Loucy (cell line): ENCODE measurements at regions not wholly inside any gene's neighbourhood (a gene's known extent, or its start where the extent isn't known, plus 50 kb on each side); places are given as distances from the start of the nearest gene placed in this dataset.
"Not testable (repeated sequence)": the region's sequence is repeated elsewhere in the genome, so short reads cannot be mapped to it uniquely, and the experiment has no call there.

ENCODE experiments used
- H2AFZ ChIP-seq: fragments of 200-600 bp; sonication (generic); 2 replicates; pipeline ENCODE4 v1.6.0; 2016; ENCODE audit warnings: antibody characterized with exemption, mild to moderate bottlenecking, low read length, moderate library complexity
- H3F3A ChIP-seq: fragments of 200-600 bp; 2 replicates; pipeline ENCODE4 v1.6.0; 2016; ENCODE audit warnings: antibody characterized with exemption, low read depth, mild to moderate bottlenecking
- H3K27me3 ChIP-seq: fragments of 200-600 bp; sonication (generic); 2 replicates; pipeline ENCODE4 v1.6.1; 2014; ENCODE audit warnings: low read length, mild to moderate bottlenecking; ENCODE audit not compliant: insufficient read depth, poor library complexity, severe bottlenecking
- H3K36me3 ChIP-seq: fragments of 200-600 bp; sonication (generic); 2 replicates; pipeline ENCODE4 v1.6.1; 2016; ENCODE audit warnings: low read length; ENCODE audit not compliant: insufficient read depth
- H3K4me1 ChIP-seq: fragments of 200-600 bp; sonication (generic); 2 replicates; pipeline ENCODE4 v1.5.1; 2014; ENCODE audit warnings: low read length, mild to moderate bottlenecking; ENCODE audit not compliant: insufficient read depth, poor library complexity, severe bottlenecking
- H3K4me2 ChIP-seq: fragments of 200-600 bp; sonication (generic); 2 replicates; pipeline ENCODE4 v1.6.0; 2014; ENCODE audit warnings: antibody characterized with exemption, low read length, low read depth, mild to moderate bottlenecking; ENCODE audit not compliant: poor library complexity, severe bottlenecking
- H3K4me3 ChIP-seq: fragments of 200-600 bp; sonication (generic); 2 replicates; pipeline ENCODE4 v1.5.1; 2014; ENCODE audit warnings: low read length, mild to moderate bottlenecking, mixed read lengths; ENCODE audit not compliant: poor library complexity, severe bottlenecking
- H3K79me2 ChIP-seq: fragments of 200-600 bp; sonication (generic); 2 replicates; pipeline ENCODE4 v1.6.1; 2014; ENCODE audit warnings: low read length; ENCODE audit not compliant: insufficient read depth
- H3K9ac ChIP-seq: fragments of 200-600 bp; sonication (generic); 2 replicates; pipeline ENCODE4 v1.6.0; 2014; ENCODE audit warnings: mild to moderate bottlenecking, low read depth, low read length, moderate library complexity; ENCODE audit not compliant: poor library complexity, severe bottlenecking
- H3K9me2 ChIP-seq: fragments of 200-600 bp; sonication (generic); replicated peaks from 2 replicates; pipeline ENCODE4 v1.6.1; 2016; ENCODE audit warnings: low read depth, low read length, mixed read lengths
- H3K9me3 ChIP-seq: fragments of 200-600 bp; sonication (generic); 2 replicates; pipeline ENCODE4 v1.6.1; 2014; ENCODE audit warnings: mild to moderate bottlenecking, antibody characterized with exemption, low read length, low read depth; ENCODE audit not compliant: insufficient read depth
- H4K20me1 ChIP-seq: fragments of 200-600 bp; sonication (generic); 2 replicates; pipeline ENCODE4 v1.6.0; 2014; ENCODE audit warnings: antibody characterized with exemption, low read length, mild to moderate bottlenecking; ENCODE audit not compliant: insufficient read depth, poor library complexity, severe bottlenecking
- EZH2phosphoT487 ChIP-seq: fragments of 200-600 bp; IDR thresholded peaks from 2 replicates; pipeline ENCODE4 v1.6.1; 2018; ENCODE audit warnings: antibody characterized with exemption, mild to moderate bottlenecking, moderate library complexity, borderline replicate concordance
- TF ChIP-seq, protein P1 (sequence below): fragments of 200-600 bp; sonication (generic); conservative IDR thresholded peaks from 2 replicates; pipeline ENCODE4 v1.5.1; 2014; ENCODE audit warnings: mild to moderate bottlenecking, antibody characterized with exemption, low read length

DNA sequence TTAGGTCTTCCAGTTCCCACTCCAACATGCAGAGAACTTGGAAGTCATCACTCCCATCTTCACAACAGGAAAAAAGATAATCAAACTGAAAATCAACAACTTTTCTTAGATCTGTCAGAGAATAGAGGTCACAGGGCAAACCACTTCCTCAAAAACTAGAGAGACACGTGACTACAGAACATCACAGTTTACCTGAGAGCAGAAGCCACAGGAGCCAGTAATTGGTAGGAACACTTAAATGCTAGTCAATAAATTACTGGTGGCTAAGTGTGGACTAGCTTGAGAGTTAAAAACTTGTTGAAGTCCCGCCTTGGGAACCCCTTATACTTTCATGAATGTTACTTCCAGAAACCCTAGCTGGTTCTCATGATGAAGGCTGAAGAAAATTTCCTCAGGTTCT is 81.1 kb downstream of the THSD1 start:
- H3F3A ChIP-seq, H3K27me3 ChIP-seq, H2AFZ ChIP-seq: not testable (repeated sequence)

DNA sequence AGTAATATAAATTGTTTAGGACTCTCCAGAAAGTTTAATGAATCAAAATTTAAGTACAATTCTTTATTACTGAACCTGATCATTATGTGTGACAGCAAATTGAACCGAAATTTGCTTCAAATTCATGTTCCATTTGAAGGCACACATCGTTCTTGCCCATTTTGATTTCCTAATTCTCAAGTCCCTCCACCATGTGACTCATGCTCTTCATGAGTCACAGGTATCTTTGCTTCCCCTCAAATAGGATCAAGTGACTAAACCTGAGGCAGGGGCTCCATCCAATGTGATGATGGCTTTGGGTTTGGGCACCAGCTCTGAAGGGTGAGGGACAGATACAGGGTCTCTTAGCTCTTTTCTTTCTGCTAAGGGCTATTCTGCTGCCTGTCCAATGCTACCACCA is 86.1 kb downstream of the THSD1 start:
- Histone ChIP-seq H2AFZ (no peak overlapping the region), H3K27me3 (no peaks in the 10 kb centered on the region), H3K4me1 (no peaks in the 10 kb centered on the region), H3K9ac (no peak overlapping the region), H3K4me3 (no peak overlapping the region), H4K20me1 (no peaks in the 10 kb centered on the region), H3F3A (no peaks in the 10 kb centered on the region), H3K79me2 (no peaks in the 10 kb centered on the region), H3K36me3 (no peaks in the 10 kb centered on the region), H3K9me2 (no peaks in the 10 kb centered on the region), H3K4me2 (no peak overlapping the region), H3K9me3 (no peaks in the 10 kb centered on the region)
- TF ChIP-seq, protein P1, sequence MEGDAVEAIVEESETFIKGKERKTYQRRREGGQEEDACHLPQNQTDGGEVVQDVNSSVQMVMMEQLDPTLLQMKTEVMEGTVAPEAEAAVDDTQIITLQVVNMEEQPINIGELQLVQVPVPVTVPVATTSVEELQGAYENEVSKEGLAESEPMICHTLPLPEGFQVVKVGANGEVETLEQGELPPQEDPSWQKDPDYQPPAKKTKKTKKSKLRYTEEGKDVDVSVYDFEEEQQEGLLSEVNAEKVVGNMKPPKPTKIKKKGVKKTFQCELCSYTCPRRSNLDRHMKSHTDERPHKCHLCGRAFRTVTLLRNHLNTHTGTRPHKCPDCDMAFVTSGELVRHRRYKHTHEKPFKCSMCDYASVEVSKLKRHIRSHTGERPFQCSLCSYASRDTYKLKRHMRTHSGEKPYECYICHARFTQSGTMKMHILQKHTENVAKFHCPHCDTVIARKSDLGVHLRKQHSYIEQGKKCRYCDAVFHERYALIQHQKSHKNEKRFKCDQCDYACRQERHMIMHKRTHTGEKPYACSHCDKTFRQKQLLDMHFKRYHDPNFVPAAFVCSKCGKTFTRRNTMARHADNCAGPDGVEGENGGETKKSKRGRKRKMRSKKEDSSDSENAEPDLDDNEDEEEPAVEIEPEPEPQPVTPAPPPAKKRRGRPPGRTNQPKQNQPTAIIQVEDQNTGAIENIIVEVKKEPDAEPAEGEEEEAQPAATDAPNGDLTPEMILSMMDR = no peak
- no peak for TF ChIP-seq EZH2phosphoT487

More for the DNA sequence above, 81.1 kb downstream of the THSD1 start:
- H4K20me1 ChIP-seq, H3K79me2 ChIP-seq, H3K9ac ChIP-seq, H3K9me2 ChIP-seq, H3K4me1 ChIP-seq, H3K4me2 ChIP-seq, H3K4me3 ChIP-seq, H3K36me3 ChIP-seq, H3K9me3 ChIP-seq: not testable (repeated sequence)

DNA sequence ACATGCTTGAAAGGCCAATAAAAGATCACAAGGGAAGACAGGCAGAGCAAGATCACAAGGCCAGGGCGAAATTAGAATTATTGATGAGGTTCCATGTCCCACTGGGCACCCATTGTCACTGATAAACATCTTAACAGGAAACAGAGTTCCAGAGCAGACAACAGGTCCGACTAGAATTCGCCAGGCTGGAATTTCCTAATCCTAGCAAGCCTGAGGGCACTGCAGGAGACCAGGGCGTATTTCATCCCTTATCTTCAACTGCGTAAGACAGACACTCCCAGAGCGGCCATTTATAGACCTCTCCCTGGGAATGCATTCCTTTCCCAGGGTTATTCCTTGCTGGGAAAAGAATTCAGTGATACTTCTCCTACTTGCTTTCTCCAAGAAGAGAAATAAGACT is 96.1 kb downstream of the THSD1 start:
- H3K9me2 ChIP-seq, H3K4me2 ChIP-seq, H3K4me1 ChIP-seq, H3K9ac ChIP-seq, H4K20me1 ChIP-seq, H3K27me3 ChIP-seq, H2AFZ ChIP-seq, H3K79me2 ChIP-seq, H3K36me3 ChIP-seq, H3K4me3 ChIP-seq, H3K9me3 ChIP-seq, H3F3A ChIP-seq: not testable (repeated sequence)

DNA sequence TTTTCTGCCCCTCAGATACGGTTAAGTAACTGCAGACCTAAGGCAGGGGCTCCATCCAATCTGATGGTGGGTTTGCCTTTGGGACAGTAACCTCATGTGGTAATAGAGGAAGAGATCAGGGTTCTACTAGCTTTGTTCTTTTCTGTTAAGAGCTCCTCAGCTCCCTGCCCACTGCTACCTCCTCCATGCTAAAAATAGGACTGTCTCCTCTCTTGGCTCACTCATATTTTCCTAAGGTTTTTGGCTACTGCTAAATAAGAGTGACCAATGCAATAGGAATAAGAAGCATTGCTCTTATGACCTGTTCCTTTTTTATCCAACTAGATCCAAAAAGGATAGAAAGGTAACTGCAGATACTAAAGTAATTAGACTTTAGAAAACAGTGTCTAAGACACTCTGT is 99.6 kb downstream of the THSD1 start:
- H3F3A ChIP-seq, H3K27me3 ChIP-seq, H3K9me3 ChIP-seq, H3K4me2 ChIP-seq, H3K4me1 ChIP-seq, H3K79me2 ChIP-seq, H3K4me3 ChIP-seq, H2AFZ ChIP-seq, H3K9ac ChIP-seq, H3K9me2 ChIP-seq, H3K36me3 ChIP-seq, H4K20me1 ChIP-seq: not testable (repeated sequence)

DNA sequence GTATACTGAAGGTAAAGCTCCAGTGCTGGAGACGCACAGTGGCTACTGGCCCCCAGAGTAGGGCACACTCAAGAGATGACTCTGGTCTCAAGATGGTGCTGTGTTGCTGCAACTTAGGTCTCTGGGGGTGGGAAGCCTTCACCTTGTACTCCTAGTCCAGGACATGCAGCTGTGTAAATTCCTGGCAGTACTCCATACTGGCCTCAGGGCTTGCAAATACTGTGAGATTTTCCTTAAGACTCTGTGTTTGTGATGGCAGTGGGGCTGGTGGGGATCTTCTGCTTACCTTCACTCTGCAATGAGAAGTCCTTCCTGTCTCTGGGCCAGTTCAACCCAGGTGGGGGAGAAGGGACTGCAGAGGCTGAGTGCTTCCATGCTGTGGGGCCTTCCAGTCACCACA is 102.9 kb downstream of the THSD1 start:
- H3K79me2 ChIP-seq, H3K36me3 ChIP-seq, H3K9me3 ChIP-seq, H3K4me2 ChIP-seq, H3K4me3 ChIP-seq, H2AFZ ChIP-seq, H3K9me2 ChIP-seq, H3K9ac ChIP-seq, H3K4me1 ChIP-seq, H3F3A ChIP-seq, H3K27me3 ChIP-seq, H4K20me1 ChIP-seq: not testable (repeated sequence)

DNA sequence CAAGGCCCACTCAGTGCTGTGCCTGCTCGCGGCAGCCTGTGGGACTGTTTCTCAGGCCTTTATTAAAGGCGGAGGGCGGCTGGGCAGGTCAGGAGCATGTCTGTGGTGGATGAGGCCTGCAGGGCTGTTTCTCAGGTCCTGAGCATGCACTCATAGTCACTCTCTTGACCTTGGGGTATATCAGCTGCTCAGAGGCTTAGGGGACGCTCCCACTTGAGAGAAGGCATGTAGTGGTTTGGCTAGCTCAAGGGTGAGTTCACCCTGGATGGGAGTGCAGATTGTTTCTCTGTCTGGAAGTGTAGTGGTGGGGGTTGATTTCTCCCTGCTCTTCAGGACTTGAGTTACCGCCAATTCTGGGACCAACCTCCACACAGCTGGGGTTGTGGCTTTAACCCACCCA is 103.3 kb downstream of the THSD1 start:
- H3K9me2 ChIP-seq, H3K4me3 ChIP-seq: not testable (repeated sequence)

DNA sequence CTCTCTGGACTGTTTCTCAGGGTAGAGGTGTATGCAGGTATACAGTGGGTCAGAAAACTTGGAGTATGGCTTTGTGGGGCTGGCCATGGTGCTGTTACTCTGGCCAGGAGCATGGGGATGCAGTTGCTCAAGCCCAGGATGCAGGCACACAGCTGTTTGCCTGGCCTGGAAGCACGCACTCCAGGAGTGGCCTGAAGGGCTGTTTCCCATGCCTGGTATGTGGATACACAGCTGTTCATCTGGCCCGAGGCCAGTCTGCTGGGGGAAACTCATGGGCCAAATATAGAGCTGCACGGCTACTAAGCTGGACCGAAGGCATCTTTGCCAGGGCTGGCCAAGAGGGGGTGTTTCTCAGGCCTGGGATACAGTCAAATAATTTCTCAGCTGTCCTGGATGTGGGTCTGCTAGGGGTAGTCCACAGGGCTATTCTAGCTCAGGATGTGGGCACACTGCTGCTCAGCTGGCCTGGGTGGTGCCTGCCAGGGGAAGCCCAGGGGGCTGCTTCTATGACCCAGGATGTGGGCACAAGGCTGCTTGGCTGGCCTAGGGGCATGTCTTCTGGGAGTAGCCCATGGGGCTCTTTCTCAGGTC is 104.1 kb downstream of the THSD1 start:
- H4K20me1 ChIP-seq, H3K9me3 ChIP-seq, H2AFZ ChIP-seq, H3K36me3 ChIP-seq, H3K4me2 ChIP-seq, H3K27me3 ChIP-seq, H3K4me3 ChIP-seq, H3K9me2 ChIP-seq, H3K9ac ChIP-seq, H3F3A ChIP-seq, H3K79me2 ChIP-seq, H3K4me1 ChIP-seq: not testable (repeated sequence)

More for the DNA sequence above, 103.3 kb downstream of the THSD1 start:
- H2AFZ ChIP-seq, H3K4me1 ChIP-seq, H3K9me3 ChIP-seq, H3F3A ChIP-seq, H3K4me2 ChIP-seq, H3K27me3 ChIP-seq, H3K36me3 ChIP-seq, H3K9ac ChIP-seq, H4K20me1 ChIP-seq, H3K79me2 ChIP-seq: not testable (repeated sequence)
